ENCODE measurements at regions not wholly inside any gene's neighbourhood (a gene's known extent, or its start where the extent isn't known, plus 50 kb on each side); places are given as distances from the start of the nearest gene placed in this dataset.

- H3K9me3 ChIP-seq (replicated peaks; ENCODE audit: control insufficient read depth, insufficient read depth, low read length): no peaks in the 10 kb centered on the region
- no peaks in the 10 kb centered on the region for H3K4me1 ChIP-seq (ENCODE audit: control insufficient read depth, extremely low read depth, insufficient read depth, low read length)
- no peak overlapping the region for H2AFZ ChIP-seq (ENCODE audit: low read depth, low read length)
- no peak overlapping the region for H3K4me3 ChIP-seq (replicated peaks in 1 of 3; ENCODE audit: insufficient read depth in 1 of 3, low read depth in 1 of 3, low read length in 3 of 3)
- FAIRE-seq: no peak
- no peak overlapping the region for H3K27ac ChIP-seq (ENCODE audit: insufficient read depth, low read depth, low read length)
- no peaks in the 10 kb centered on the region for H4K20me1 ChIP-seq (replicated peaks; ENCODE audit: control insufficient read depth, extremely low read depth, insufficient read depth, low read length)
- H3K9me1 ChIP-seq (replicated peaks; ENCODE audit: control insufficient read depth, extremely low read depth, insufficient read depth, low read length): no peaks in the 10 kb centered on the region
- DNase-seq (ENCODE audit: low read depth, low spot score): no peak
- ChIA-PET POLR2A (no interaction called here), CTCF (interaction anchor here (1.3 kb wide), 2 partner anchors 10 to 46 kb away, joined by 5 to 7 read pairs; no protein-coding TSS in a partner anchor)
- no peak overlapping the region for H3K9ac ChIP-seq (replicated peaks; ENCODE audit: extremely low read depth, insufficient read depth, low read length)
- no peak for TF ChIP-seq POLR2A (IDR thresholded peaks at IDR 0.05; ENCODE audit: low read depth, low read length)
- TF ChIP-seq JUN (IDR thresholded peaks at IDR 0.05; ENCODE audit: borderline replicate concordance, insufficient read depth, insufficient read length, low read depth): no peak
- TF ChIP-seq MYC (IDR thresholded peaks at IDR 0.05; ENCODE audit: low read depth, low read length): no peak
- TF ChIP-seq MAX (IDR thresholded peaks at IDR 0.05; ENCODE audit: insufficient read depth, insufficient read length): no peak
- no peak for TF ChIP-seq FOS (IDR thresholded peaks at IDR 0.05; ENCODE audit: borderline replicate concordance, insufficient read depth, low read length)
- TF ChIP-seq CTCF (IDR thresholded peaks at IDR 0.05; ENCODE audit: extremely low read depth in 1 of 2, insufficient read depth in 1 of 2, low read depth in 1 of 2, low read length in 2 of 2): no peak
- no peak for TF ChIP-seq EZH2 (IDR thresholded peaks at IDR 0.05; ENCODE audit: borderline replicate concordance, low read depth, low read length, severe bottlenecking)
- TF ChIP-seq POLR2AphosphoS5 (IDR thresholded peaks at IDR 0.05; ENCODE audit: insufficient read depth, low read depth, low read length): no peak
- no peak for TF ChIP-seq GATA2 (IDR thresholded peaks at IDR 0.05; ENCODE audit: insufficient read depth, insufficient read length, low read depth, low read length)
- H3K4me2 ChIP-seq (ENCODE audit: insufficient read depth, low read length): no peak overlapping the region
- peaks cover 25 to 36% of the 10 kb centered on the region in 2 experiments for H3K27me3 ChIP-seq (ENCODE audit: control insufficient read depth in 2 of 2, insufficient read depth in 2 of 2, low read length in 2 of 2)
- dilution Hi-C loops (cut with MboI; ENCODE audit: extremely low pct_ligation_motif_present, low sequenced_read_pairs): loop anchor here (25.0 kb wide), 1 partner anchor 269 kb away; no protein-coding TSS in a partner anchor
- no peaks in the 10 kb centered on the region for H3K79me2 ChIP-seq (ENCODE audit: control insufficient read depth, insufficient read depth, low read length)
- no TSS peak for BruUV-seq (replicated peaks)
- intact Hi-C loops (cut with micrococcal nuclease): no loop called here
- H3K36me3 ChIP-seq (ENCODE audit: control insufficient read depth in 2 of 2, extremely low read depth in 1 of 2, insufficient read depth in 2 of 2, low read length in 2 of 2): no peaks in the 10 kb centered on the region
Observed at GRCh38 chr15:31481142-31481541, 154.5 kb downstream of the KLF13 start.

All from endothelial cell of umbilical vein (primary cell).